GM19023 (cell line): ENCODE measurements at regions not wholly inside any gene's neighbourhood (a gene's known extent, or its start where the extent isn't known, plus 50 kb on each side); places are given as distances from the start of the nearest gene placed in this dataset.
"Not testable (repeated sequence)": the region's sequence is repeated elsewhere in the genome, so short reads cannot be mapped to it uniquely, and the experiment has no call there.

Source experiments
- ATAC-seq: cut with Tn5 transposase; IDR thresholded peaks from one replicate; pipeline ENCODE4 v1.9.1; 2021; ENCODE audit warnings: mild to moderate bottlenecking, moderate library complexity; ENCODE audit not compliant: unreplicated experiment

DNA sequence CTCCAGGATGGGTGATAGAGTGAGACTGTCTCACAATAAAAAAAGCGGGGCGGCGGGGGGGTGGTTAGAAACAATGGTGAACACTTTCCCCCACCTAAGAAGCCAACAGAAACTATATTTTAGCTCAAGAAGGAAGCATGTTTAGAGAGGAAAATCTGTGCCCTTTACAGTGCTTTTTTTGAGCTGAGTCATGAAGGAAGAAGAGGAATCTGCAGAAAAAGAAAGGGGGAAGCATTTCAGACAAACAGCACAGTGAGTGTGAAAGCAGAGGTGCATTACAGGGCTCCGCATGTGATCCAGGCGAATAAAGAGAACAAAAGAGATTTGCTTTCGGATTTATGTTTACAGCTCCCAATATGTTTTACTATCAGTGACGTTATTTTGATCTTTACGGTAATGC, 1504.6 kb upstream of the WWC1 start:
- ATAC-seq: no peak

GRCh38 chr5:166788050-166788449, 1503.4 kb upstream of the WWC1 start:
- ATAC-seq: no peak

GRCh38 chr5:166795756-166796155, 1495.7 kb upstream of the WWC1 start:
- no peak for ATAC-seq

- ATAC-seq: no peak
Measured at GRCh38 chr5:166803058-166803457, 1488.4 kb upstream of the WWC1 start.

DNA sequence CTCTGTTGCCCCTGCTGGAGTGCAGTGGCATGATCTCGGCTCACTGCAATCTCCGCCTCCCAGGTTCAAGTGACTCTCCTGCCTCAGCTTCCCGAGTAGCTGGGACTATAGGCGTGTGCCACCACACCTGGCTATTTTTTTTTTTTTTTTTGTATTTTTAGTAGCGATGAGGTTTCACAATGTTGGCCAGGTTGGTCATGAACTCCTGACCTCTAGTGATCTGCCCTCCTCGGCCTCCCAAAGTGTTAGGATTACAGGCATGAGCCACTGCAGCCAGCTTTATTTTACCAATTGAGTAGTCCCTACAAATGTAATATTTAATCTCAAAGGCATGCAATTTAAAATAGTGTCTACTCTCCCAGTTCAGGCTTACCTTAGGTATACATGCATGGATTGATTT, 1487.2 kb upstream of the WWC1 start:
- not testable (repeated sequence) for ATAC-seq

DNA sequence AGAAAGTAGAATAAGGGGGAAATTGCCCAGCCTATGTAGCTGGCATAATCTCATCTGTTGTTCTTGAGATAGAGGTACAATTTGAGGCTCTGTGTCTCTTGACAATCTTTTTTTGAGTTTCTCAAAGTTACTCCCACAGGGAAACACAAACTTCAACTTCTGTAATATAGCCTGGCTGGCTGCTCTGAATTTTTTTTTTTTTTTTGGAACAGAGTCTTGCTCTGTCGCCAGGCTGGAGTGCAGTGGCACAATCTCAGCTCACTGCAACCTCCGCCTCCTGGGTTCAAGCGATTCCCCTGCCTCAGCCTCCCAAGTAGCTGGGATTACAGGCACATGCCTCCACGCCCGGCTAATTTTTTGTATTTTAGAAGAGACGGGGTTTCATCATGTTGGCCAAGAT, 1486.8 kb upstream of the WWC1 start:
- not testable (repeated sequence) for ATAC-seq

GRCh38 chr5:166810093-166810658, 1481.3 kb upstream of the WWC1 start:
- not testable (repeated sequence) for ATAC-seq

DNA sequence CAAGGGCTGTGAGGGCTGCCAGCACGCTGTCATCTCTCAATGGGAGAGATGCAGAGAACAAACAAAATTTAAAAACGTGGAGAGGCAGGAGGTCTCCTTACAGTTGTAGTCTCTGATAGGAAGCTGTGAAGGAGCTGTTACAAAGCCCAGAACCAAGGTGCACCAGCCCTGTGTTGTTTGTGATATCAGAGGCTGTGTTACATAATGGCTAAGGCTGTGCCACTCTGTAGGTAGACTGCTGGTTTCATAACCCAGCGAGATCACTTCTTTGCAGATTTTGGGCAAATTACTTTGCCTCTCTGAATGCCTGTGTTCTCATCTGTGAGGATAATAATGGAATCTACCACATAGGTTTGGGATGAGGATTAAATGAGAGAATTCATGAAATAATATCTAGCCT, 1480.7 kb upstream of the WWC1 start:
- no peak for ATAC-seq

- ATAC-seq: no peak
Measured at GRCh38 chr5:166823360-166823759, 1468.1 kb upstream of the WWC1 start.

GRCh38 chr5:166834246-166834645, 1457.2 kb upstream of the WWC1 start:
- ATAC-seq: no peak

DNA sequence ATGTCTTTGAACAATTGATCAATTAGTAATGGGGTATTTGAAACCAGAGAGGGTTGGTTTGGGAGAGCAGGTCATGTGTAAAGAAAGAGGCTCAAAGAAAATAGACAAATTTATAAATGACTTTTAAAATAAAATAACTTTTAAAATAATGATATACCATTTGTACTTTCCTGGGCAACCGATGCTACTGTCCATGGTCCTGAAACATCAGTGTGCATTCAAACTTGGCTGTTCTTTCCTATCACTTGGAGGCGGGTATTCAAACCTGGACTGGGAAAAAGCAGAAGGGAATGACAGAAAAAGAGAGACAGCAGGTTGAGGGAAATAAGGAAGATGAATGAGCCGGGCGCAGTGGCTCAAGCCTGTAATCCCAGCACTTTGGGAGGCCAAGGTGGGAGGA, 1446.4 kb upstream of the WWC1 start:
- no peak for ATAC-seq

- ATAC-seq: no peak
Measured at GRCh38 chr5:166856791-166857190, 1434.7 kb upstream of the WWC1 start.

GRCh38 chr5:166860426-166860825, 1431.0 kb upstream of the WWC1 start:
- no peak for ATAC-seq

DNA sequence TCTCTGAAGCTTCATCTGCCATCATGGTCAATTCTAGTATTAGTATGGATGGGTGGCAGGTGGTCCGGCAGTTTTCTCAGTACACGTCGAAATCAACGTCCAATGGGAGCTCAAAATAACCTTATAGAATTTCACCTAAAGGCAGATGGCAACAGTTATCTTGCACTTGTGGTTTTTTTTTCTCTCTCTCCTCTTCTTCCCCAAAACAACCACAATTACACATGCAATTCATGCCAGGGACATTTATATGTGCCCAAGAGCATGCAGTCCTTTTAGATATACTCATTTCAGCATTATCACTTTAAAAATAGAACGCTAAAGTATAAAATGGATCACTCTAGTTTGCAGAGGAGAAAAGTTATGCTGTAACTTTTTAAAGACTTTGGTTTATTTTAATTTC, 1428.9 kb upstream of the WWC1 start:
- ATAC-seq: no peak

DNA sequence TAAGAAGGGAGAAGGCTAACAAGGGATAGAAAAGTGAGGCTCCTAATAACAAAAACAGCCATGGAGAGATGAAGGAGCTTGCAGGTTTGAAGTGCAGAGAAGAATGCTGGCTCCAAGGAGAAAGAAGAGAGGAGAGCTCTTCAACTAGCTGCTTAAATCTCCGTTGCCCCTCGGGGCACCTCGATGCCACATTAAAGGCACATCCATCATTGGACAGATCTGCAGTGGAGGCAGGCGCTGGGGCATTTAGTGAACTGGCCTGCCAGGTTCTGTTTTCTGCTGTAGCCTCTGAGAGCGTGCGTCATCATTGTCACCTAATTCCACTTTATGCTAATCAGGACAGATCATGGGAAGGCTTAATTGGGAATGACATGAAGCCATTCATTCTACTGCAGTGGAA, 1426.2 kb upstream of the WWC1 start:
- ATAC-seq: no peak

- no peak for ATAC-seq
Measured at GRCh38 chr5:166880456-166880855, 1411.0 kb upstream of the WWC1 start.

DNA sequence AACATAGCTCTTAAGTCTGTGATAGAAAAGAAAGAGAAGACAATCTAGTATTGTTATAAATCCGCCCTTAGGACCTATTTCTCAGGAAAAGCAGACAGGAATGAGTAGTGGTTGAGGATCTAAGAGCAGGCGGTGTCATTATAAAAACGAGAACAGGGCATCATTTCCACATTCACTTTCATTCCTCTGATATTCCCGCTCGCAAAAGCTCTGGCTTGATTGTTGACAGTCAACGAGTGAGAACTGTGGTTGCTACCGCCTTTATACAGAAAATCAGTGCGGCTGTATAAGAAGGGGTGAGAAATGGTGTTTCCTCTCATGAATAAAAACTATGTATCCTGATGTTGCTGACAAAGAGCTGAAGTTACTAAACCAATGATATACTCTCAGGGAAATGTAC, 1409.6 kb upstream of the WWC1 start:
- ATAC-seq: no peak

DNA sequence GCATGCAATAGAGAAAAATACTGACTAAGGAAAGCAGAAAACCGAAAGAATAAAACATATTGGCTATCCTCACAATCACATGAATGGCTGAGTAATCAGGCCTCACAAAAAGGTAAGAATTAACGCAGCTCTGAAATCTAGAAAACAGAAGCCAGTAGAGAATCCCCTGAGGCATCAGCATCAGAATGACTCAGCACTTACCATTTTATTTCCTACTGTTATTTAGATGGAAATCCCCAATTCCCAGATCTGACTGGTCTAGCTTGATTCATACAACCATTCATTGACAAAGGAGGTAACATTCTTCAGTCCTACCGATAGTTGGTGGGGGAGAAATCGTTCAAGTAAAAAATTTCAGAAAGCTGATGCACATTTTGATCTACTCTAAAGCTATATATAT, 1408.4 kb upstream of the WWC1 start:
- ATAC-seq: no peak

DNA sequence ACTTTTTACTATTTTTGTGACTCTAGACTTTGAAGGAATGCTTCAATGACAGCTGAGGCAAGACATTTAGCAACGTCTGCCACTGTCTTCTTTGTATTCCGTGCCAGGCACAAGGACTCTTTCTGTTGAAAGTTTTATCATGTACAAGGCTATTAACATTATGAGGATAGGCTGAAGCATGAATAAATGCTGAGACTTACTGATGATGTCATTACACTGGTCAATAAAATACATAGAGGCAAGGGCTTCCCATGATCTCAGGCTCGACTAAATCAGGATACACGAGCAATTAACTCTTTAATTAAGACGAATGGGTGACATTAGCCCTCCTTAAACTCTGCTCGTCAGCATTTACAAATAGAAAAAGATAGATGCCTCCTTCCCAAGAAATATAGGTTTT, 1393.3 kb upstream of the WWC1 start:
- ATAC-seq: no peak

GRCh38 chr5:166899343-166899742, 1392.1 kb upstream of the WWC1 start:
- ATAC-seq: no peak

- no peak for ATAC-seq
Measured at GRCh38 chr5:166904571-166904970, 1386.9 kb upstream of the WWC1 start.

GRCh38 chr5:166906991-166907713, 1384.3 kb upstream of the WWC1 start:
- ATAC-seq: no peak

DNA sequence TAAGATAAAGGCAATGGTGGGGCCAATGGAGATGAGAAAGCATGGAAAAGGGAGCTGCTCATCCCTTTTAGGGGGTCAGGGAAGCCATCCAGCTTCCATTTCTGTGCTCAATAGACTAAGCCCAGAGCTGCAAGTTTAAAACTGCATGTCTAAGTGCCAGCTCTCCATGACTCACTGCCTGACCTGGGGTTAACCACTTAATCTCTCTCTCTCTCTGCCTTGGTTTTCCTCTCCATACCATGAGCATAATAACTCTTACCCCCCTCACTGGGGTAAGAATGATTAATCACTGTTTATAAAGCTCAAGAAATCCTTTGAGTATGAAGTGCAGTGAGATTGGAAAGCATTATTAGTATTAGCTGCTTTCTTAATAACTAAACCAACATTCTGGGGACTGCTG, 1382.4 kb upstream of the WWC1 start:
- ATAC-seq: no peak
